Ovary (tissue), 3 donors: ENCODE measurements at regions not wholly inside any gene's neighbourhood (a gene's known extent, or its start where the extent isn't known, plus 50 kb on each side); places are given as distances from the start of the nearest gene placed in this dataset.

Experiments
- EP300 ChIP-seq: sonication (generic); formaldehyde crosslinking; IDR thresholded peaks from one replicate; pipeline ENCODE4 v1.6.1; 2017; ENCODE audit warnings: antibody characterized with exemption
- TF ChIP-seq, protein P1 (sequence below), 3 donors: fragments of 450-650 bp in 2 of 3; fragments of 200-600 bp in 1 of 3; IDR thresholded peaks; one replicate each; pipeline versions ENCODE4 v1.5.1 to v1.8.0; 2016 to 2022; ENCODE audit warnings: antibody characterized with exemption in 3 of 3, mild to moderate bottlenecking in 1 of 3
- donor health status: DM: no; HTN: no; CAD: no.

DNA sequence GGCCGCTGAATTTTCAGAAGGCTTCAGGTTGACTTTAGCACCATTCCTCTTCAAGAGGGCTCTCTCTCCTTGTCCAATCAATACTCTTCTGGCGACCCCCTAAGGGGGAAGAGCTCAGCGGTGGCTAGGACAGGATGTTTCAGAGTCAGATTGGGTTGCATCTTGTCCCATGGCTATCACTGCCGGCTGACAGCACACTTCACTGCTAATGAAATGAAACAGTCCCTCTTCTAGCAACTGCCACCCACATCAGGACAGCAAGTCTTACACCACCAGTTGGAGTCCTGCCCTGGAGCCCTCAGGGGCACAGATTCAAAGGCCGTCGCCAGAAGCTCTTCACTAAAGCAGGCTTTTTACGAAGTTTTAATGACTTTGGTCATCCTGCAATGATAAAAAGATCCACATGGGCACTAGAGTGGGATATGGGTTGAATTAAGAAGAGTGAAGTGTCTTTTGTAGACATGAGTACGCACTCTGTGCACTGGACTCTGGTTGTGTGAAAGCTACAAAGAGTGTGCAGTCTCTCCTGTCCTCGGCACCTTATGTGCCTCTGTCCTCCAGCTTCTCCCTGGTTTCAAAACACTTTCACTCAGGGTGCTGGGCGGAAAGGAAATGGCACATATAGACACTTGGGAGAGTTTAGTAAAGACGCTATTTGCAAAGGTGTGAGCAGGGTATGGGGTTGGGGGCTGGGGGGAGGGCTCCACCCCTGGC, 66.1 kb upstream of the SLC22A16 start:
- TF ChIP-seq, protein P1, sequence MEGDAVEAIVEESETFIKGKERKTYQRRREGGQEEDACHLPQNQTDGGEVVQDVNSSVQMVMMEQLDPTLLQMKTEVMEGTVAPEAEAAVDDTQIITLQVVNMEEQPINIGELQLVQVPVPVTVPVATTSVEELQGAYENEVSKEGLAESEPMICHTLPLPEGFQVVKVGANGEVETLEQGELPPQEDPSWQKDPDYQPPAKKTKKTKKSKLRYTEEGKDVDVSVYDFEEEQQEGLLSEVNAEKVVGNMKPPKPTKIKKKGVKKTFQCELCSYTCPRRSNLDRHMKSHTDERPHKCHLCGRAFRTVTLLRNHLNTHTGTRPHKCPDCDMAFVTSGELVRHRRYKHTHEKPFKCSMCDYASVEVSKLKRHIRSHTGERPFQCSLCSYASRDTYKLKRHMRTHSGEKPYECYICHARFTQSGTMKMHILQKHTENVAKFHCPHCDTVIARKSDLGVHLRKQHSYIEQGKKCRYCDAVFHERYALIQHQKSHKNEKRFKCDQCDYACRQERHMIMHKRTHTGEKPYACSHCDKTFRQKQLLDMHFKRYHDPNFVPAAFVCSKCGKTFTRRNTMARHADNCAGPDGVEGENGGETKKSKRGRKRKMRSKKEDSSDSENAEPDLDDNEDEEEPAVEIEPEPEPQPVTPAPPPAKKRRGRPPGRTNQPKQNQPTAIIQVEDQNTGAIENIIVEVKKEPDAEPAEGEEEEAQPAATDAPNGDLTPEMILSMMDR (IDR thresholded peaks at IDR 0.05), result no peak
- TF ChIP-seq EP300, result no peak
